ENCODE measurements at regions not wholly inside any gene's neighbourhood (a gene's known extent, or its start where the extent isn't known, plus 50 kb on each side); places are given as distances from the start of the nearest gene placed in this dataset.

- H2AFZ ChIP-seq (ENCODE audit: low read depth, low read length): no peak overlapping the region
- no peak overlapping the region for H3K18ac ChIP-seq (ENCODE audit: low read depth in 1 of 2, low read length in 2 of 2)
- H3K9me3 ChIP-seq (ENCODE audit: control insufficient read depth, low read length): no peaks in the 10 kb centered on the region
- DNase-seq: peak; percentile 6
- no peak overlapping the region for H2BK12ac ChIP-seq (ENCODE audit: low read length in 2 of 2)
- H4K8ac ChIP-seq (ENCODE audit: low read length): no peak overlapping the region
- no peak overlapping the region for H3K4ac ChIP-seq (ENCODE audit: low read depth in 1 of 2, low read length in 2 of 2)
- no peaks in the 10 kb centered on the region for H3K36me3 ChIP-seq (ENCODE audit: control insufficient read depth in 1 of 2, insufficient read depth in 2 of 2, low read depth in 1 of 2, low read length in 2 of 2)
- no peak overlapping the region for H2BK120ac ChIP-seq (ENCODE audit: low read depth, low read length)
- H3K23ac ChIP-seq (ENCODE audit: low read length in 2 of 2): no peak overlapping the region
- H4K91ac ChIP-seq (ENCODE audit: low read length): no peak overlapping the region
- no peak overlapping the region for H2BK5ac ChIP-seq (ENCODE audit: low read depth, low read length, poor library complexity, severe bottlenecking)
- H3K4me2 ChIP-seq (ENCODE audit: low read length, poor library complexity, severe bottlenecking): no peak overlapping the region
- H3K79me1 ChIP-seq (replicated peaks; ENCODE audit: low read length, poor library complexity, severe bottlenecking): peaks cover 8% of the 10 kb centered on the region
- peak overlapping the region; percentile 67 for H3K27ac ChIP-seq (ENCODE audit: low read length, poor library complexity, severe bottlenecking)
- peak overlapping the region; percentile 82 for H2AK5ac ChIP-seq (ENCODE audit: low read length, severe bottlenecking)
- peaks cover 7% of the 10 kb centered on the region for H3K4me1 ChIP-seq (ENCODE audit: control insufficient read depth, insufficient read depth, low read depth, low read length)
- no peak overlapping the region for H2BK15ac ChIP-seq (ENCODE audit: low read depth, poor library complexity, severe bottlenecking)
- no peak overlapping the region for H3K4me3 ChIP-seq (ENCODE audit: insufficient read depth in 1 of 2, low read depth in 1 of 2, low read length in 2 of 2)
- no peak overlapping the region for H3K14ac ChIP-seq (ENCODE audit: low read length in 2 of 2)
- no peaks in the 10 kb centered on the region for H3K27me3 ChIP-seq (ENCODE audit: control insufficient read depth in 1 of 2, insufficient read depth in 1 of 2, low read length in 2 of 2)
- 33% methylated on average over 2 of the region's 2 CpGs for WGBS
- H3K9ac ChIP-seq (ENCODE audit: low read length): no peak overlapping the region
Measured at GRCh38 chr5:167759057-167759821, 532.2 kb upstream of the WWC1 start.

- Histone ChIP-seq H3K9ac (ENCODE audit: low read length) (no peak overlapping the region), H2BK15ac (ENCODE audit: low read depth, poor library complexity, severe bottlenecking) (no peak overlapping the region), H3K36me3 (ENCODE audit: control insufficient read depth in 1 of 2, insufficient read depth in 2 of 2, low read depth in 1 of 2, low read length in 2 of 2) (no peaks in the 10 kb centered on the region), H3K4me2 (ENCODE audit: low read length, poor library complexity, severe bottlenecking) (no peak overlapping the region), H2AK5ac (ENCODE audit: low read length, severe bottlenecking) (no peak overlapping the region), H2AFZ (ENCODE audit: low read depth, low read length) (no peak overlapping the region), H2BK5ac (ENCODE audit: low read depth, low read length, poor library complexity, severe bottlenecking) (no peak overlapping the region), H3K9me3 (ENCODE audit: control insufficient read depth, low read length) (no peaks in the 10 kb centered on the region), H3K4ac (ENCODE audit: low read depth in 1 of 2, low read length in 2 of 2) (no peak overlapping the region), H3K27ac (ENCODE audit: low read length, poor library complexity, severe bottlenecking) (no peak overlapping the region), H4K8ac (ENCODE audit: low read length) (no peak overlapping the region), H3K27me3 (ENCODE audit: control insufficient read depth in 1 of 2, insufficient read depth in 1 of 2, low read length in 2 of 2) (no peaks in the 10 kb centered on the region), H3K79me1 (replicated peaks; ENCODE audit: low read length, poor library complexity, severe bottlenecking) (peaks cover 18% of the 10 kb centered on the region), H3K23ac (ENCODE audit: low read length in 2 of 2) (no peak overlapping the region), H3K4me1 (ENCODE audit: control insufficient read depth, insufficient read depth, low read depth, low read length) (peaks cover 6% of the 10 kb centered on the region), H3K4me3 (ENCODE audit: insufficient read depth in 1 of 2, low read depth in 1 of 2, low read length in 2 of 2) (no peak overlapping the region), H2BK120ac (ENCODE audit: low read depth, low read length) (no peak overlapping the region), H3K14ac (ENCODE audit: low read length in 2 of 2) (no peak overlapping the region), H4K91ac (ENCODE audit: low read length) (no peak overlapping the region), H3K18ac (ENCODE audit: low read depth in 1 of 2, low read length in 2 of 2) (no peak overlapping the region), H2BK12ac (ENCODE audit: low read length in 2 of 2) (no peak overlapping the region)
- no peak for DNase-seq
- 60% methylated on average over 2 of the region's 4 CpGs for WGBS
Measured at GRCh38 chr5:167763772-167764171, 527.7 kb upstream of the WWC1 start.

GRCh38 chr5:167764641-167765289, 526.7 kb upstream of the WWC1 start:
- DNase-seq: no peak
- Histone ChIP-seq H4K91ac (ENCODE audit: low read length) (no peak overlapping the region), H3K9me3 (ENCODE audit: control insufficient read depth, low read length) (no peaks in the 10 kb centered on the region), H3K4me3 (ENCODE audit: insufficient read depth in 1 of 2, low read depth in 1 of 2, low read length in 2 of 2) (no peak overlapping the region), H3K23ac (ENCODE audit: low read length in 2 of 2) (no peak overlapping the region), H3K27me3 (ENCODE audit: control insufficient read depth in 1 of 2, insufficient read depth in 1 of 2, low read length in 2 of 2) (no peaks in the 10 kb centered on the region), H2BK12ac (ENCODE audit: low read length in 2 of 2) (no peak overlapping the region), H3K4ac (ENCODE audit: low read depth in 1 of 2, low read length in 2 of 2) (no peak overlapping the region), H3K36me3 (ENCODE audit: control insufficient read depth in 1 of 2, insufficient read depth in 2 of 2, low read depth in 1 of 2, low read length in 2 of 2) (no peaks in the 10 kb centered on the region), H3K9ac (ENCODE audit: low read length) (no peak overlapping the region), H3K18ac (ENCODE audit: low read depth in 1 of 2, low read length in 2 of 2) (no peak overlapping the region), H2AK5ac (ENCODE audit: low read length, severe bottlenecking) (peak overlapping the region; percentile 6), H2AFZ (ENCODE audit: low read depth, low read length) (no peak overlapping the region), H3K4me2 (ENCODE audit: low read length, poor library complexity, severe bottlenecking) (no peak overlapping the region), H2BK5ac (ENCODE audit: low read depth, low read length, poor library complexity, severe bottlenecking) (no peak overlapping the region), H3K27ac (ENCODE audit: low read length, poor library complexity, severe bottlenecking) (no peak overlapping the region), H3K14ac (ENCODE audit: low read length in 2 of 2) (no peak overlapping the region), H4K8ac (ENCODE audit: low read length) (no peak overlapping the region), H3K79me1 (replicated peaks; ENCODE audit: low read length, poor library complexity, severe bottlenecking) (peaks cover 18% of the 10 kb centered on the region), H2BK120ac (ENCODE audit: low read depth, low read length) (no peak overlapping the region), H2BK15ac (ENCODE audit: low read depth, poor library complexity, severe bottlenecking) (no peak overlapping the region), H3K4me1 (ENCODE audit: control insufficient read depth, insufficient read depth, low read depth, low read length) (peaks cover 4% of the 10 kb centered on the region)
- 86% methylated on average over 6 of the region's 6 CpGs for WGBS

GRCh38 chr5:167765352-167765751, 526.1 kb upstream of the WWC1 start:
- Histone ChIP-seq H3K23ac (ENCODE audit: low read length in 2 of 2) (no peak overlapping the region), H2BK120ac (ENCODE audit: low read depth, low read length) (no peak overlapping the region)

More at GRCh38 chr5:167765352-167765751, 526.1 kb upstream of the WWC1 start:
- Histone ChIP-seq H2BK5ac (ENCODE audit: low read depth, low read length, poor library complexity, severe bottlenecking) (no peak overlapping the region), H3K36me3 (ENCODE audit: control insufficient read depth in 1 of 2, insufficient read depth in 2 of 2, low read depth in 1 of 2, low read length in 2 of 2) (no peaks in the 10 kb centered on the region), H3K27me3 (ENCODE audit: control insufficient read depth in 1 of 2, insufficient read depth in 1 of 2, low read length in 2 of 2) (no peaks in the 10 kb centered on the region), H3K9ac (ENCODE audit: low read length) (no peak overlapping the region), H4K8ac (ENCODE audit: low read length) (no peak overlapping the region), H2BK15ac (ENCODE audit: low read depth, poor library complexity, severe bottlenecking) (no peak overlapping the region), H3K4me3 (ENCODE audit: insufficient read depth in 1 of 2, low read depth in 1 of 2, low read length in 2 of 2) (no peak overlapping the region), H2BK12ac (ENCODE audit: low read length in 2 of 2) (no peak overlapping the region), H3K4me1 (ENCODE audit: control insufficient read depth, insufficient read depth, low read depth, low read length) (peaks cover 2% of the 10 kb centered on the region), H3K4me2 (ENCODE audit: low read length, poor library complexity, severe bottlenecking) (no peak overlapping the region), H3K79me1 (replicated peaks; ENCODE audit: low read length, poor library complexity, severe bottlenecking) (peaks cover 17% of the 10 kb centered on the region), H3K18ac (ENCODE audit: low read depth in 1 of 2, low read length in 2 of 2) (no peak overlapping the region), H2AK5ac (ENCODE audit: low read length, severe bottlenecking) (no peak overlapping the region), H3K9me3 (ENCODE audit: control insufficient read depth, low read length) (no peaks in the 10 kb centered on the region), H3K4ac (ENCODE audit: low read depth in 1 of 2, low read length in 2 of 2) (no peak overlapping the region), H3K27ac (ENCODE audit: low read length, poor library complexity, severe bottlenecking) (no peak overlapping the region), H3K14ac (ENCODE audit: low read length in 2 of 2) (no peak overlapping the region), H2AFZ (ENCODE audit: low read depth, low read length) (no peak overlapping the region), H4K91ac (ENCODE audit: low read length) (no peak overlapping the region)
- WGBS: 90% methylated on average over 7 of the region's 7 CpGs
- DNase-seq: no peak
